Gastrocnemius medialis (tissue), 4 donors: ENCODE measurements at regions not wholly inside any gene's neighbourhood (a gene's known extent, or its start where the extent isn't known, plus 50 kb on each side); places are given as distances from the start of the nearest gene placed in this dataset.

Experiments
- ATAC-seq, 2 donors: fragments of 150-250 bp; one replicate each; pipeline ENCODE4 v1.9.1; 2016
- DNase-seq, 2 donors: peaks; one replicate each; pipeline ENCODE4 v3.0.0-alpha.2; 2019
- H3K27ac ChIP-seq, 4 donors: fragments of 200-600 bp; sonication (generic); 1 replicate in 1 of 4; 2 replicates in 3 of 4; pipeline ENCODE4 v1.5.1; 2016 to 2018; ENCODE audit warnings: mild to moderate bottlenecking in 2 of 4, moderate library complexity in 1 of 4
- H3K27me3 ChIP-seq, 3 donors: fragments of 200-600 bp; sonication (generic) in 2 of 3; 1 replicate in 1 of 3; 2 replicates in 2 of 3; pipeline versions ENCODE4 v1.5.1 to v1.6.0; 2016 to 2019; ENCODE audit warnings: mild to moderate bottlenecking in 1 of 3, moderate library complexity in 1 of 3
- H3K36me3 ChIP-seq, 2 donors: fragments of 200-600 bp; sonication (generic) in 1 of 2; one replicate each; pipeline ENCODE4 v1.5.1; 2017 to 2018
- H3K4me1 ChIP-seq, 2 donors: fragments of 200-600 bp; sonication (generic) in 1 of 2; one replicate each; pipeline ENCODE4 v1.5.1; 2016 to 2017; ENCODE audit warnings: mild to moderate bottlenecking in 2 of 2
- H3K4me3 ChIP-seq, 4 donors: fragments of 200-600 bp; sonication (generic) in 3 of 4; 1 replicate in 1 of 4; 2 replicates in 3 of 4; pipeline ENCODE4 v1.5.1; 2016 to 2019; ENCODE audit warnings: mild to moderate bottlenecking in 2 of 4
- H3K9me3 ChIP-seq, 3 donors: fragments of 200-600 bp; sonication (generic) in 2 of 3; 1 replicate in 1 of 3; 2 replicates in 2 of 3; pipeline ENCODE4 v1.5.1; 2016 to 2019
- POLR2A ChIP-seq, 2 donors: fragments of 450-650 bp; IDR thresholded peaks; one replicate each; pipeline ENCODE4 v1.6.1; 2017; ENCODE audit warnings: antibody characterized with exemption in 2 of 2, mild to moderate bottlenecking in 2 of 2, moderate library complexity in 2 of 2
- in situ Hi-C, 4 donors: fragments of 200-750 bp; cut with MboI; loops; one replicate each; pipeline versions ENCODE4 v1.15.0 to v1.8.0; 2017; ENCODE audit warnings: low sequenced_read_pairs in 4 of 4
- intact Hi-C: fragments of 100-400 bp; cut with DNase I; formaldehyde crosslinking; loops from one replicate; pipeline ENCODE4 v1.15.1; 2023; ENCODE audit warnings: low total_unique reads
- TF ChIP-seq, protein P1 (sequence below), 5 experiments: fragments of 450-650 bp in 3 of 5; fragments of 200-600 bp in 2 of 5; sonication (generic) in 2 of 5; IDR thresholded peaks in 4 of 5; conservative IDR thresholded peaks in 1 of 5; 1 replicate in 4 of 5; 2 replicates in 1 of 5; pipeline ENCODE4 v1.5.1; 2016 to 2019; ENCODE audit warnings: antibody characterized with exemption in 5 of 5, mild to moderate bottlenecking in 3 of 5, moderate library complexity in 3 of 5

DNA sequence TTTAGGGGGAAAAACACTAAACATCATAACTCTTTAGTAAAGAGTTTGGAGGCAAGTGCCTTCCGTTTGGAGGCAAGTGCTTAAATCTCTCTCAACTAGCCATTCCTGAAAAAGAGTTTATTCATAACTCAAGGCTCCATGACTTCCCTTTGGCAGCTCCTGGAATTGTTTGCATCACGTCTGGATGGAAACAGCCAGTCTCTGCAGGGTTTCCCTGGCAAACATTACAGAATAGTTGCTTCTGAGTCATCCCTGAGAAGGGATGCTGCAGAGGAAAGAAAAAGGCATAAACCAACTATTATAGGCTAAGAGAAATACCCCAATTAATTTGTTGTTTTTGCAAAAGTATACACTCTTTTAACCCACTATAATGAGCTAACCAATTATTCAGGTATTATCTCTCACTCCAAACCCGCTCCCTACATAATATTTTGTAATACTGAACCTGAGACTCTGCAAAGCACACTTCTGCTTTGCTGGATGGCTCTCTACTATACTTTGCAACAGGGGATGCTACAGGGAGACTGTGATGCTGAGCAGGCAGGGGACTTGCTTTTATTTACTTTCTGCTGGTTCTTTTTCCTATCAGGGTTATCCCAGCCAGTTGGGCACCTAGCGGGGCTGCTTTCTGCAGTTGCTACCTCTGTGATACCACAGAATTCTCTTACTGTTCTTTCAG is 497.7 kb downstream of the FUT8 start:
- H3K27ac ChIP-seq, result no peak overlapping the region
- in situ Hi-C loops, result no loop called here
- no peaks in the 10 kb centered on the region for H3K9me3 ChIP-seq
- intact Hi-C loops, result no loop called here
- no peaks in the 10 kb centered on the region for H3K36me3 ChIP-seq
- no peak for ATAC-seq
- H3K4me1 ChIP-seq, result no peaks in the 10 kb centered on the region
- no peak overlapping the region for H3K4me3 ChIP-seq
- H3K27me3 ChIP-seq, result no peaks in the 10 kb centered on the region
- no peak for DNase-seq
- no peak for TF ChIP-seq POLR2A (IDR thresholded peaks at IDR 0.05)
- TF ChIP-seq, protein P1, sequence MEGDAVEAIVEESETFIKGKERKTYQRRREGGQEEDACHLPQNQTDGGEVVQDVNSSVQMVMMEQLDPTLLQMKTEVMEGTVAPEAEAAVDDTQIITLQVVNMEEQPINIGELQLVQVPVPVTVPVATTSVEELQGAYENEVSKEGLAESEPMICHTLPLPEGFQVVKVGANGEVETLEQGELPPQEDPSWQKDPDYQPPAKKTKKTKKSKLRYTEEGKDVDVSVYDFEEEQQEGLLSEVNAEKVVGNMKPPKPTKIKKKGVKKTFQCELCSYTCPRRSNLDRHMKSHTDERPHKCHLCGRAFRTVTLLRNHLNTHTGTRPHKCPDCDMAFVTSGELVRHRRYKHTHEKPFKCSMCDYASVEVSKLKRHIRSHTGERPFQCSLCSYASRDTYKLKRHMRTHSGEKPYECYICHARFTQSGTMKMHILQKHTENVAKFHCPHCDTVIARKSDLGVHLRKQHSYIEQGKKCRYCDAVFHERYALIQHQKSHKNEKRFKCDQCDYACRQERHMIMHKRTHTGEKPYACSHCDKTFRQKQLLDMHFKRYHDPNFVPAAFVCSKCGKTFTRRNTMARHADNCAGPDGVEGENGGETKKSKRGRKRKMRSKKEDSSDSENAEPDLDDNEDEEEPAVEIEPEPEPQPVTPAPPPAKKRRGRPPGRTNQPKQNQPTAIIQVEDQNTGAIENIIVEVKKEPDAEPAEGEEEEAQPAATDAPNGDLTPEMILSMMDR (IDR thresholded peaks at IDR 0.05 in 4 of 5, conservative IDR thresholded peaks at IDR 0.05 in 1 of 5), result no peak

- H3K4me1 ChIP-seq, result no peaks in the 10 kb centered on the region
- TF ChIP-seq, protein P1 (IDR thresholded peaks at IDR 0.05 in 4 of 5, conservative IDR thresholded peaks at IDR 0.05 in 1 of 5), result no peak
- no peak for TF ChIP-seq POLR2A (IDR thresholded peaks at IDR 0.05)
- H3K9me3 ChIP-seq, result no peaks in the 10 kb centered on the region
- ATAC-seq, result no peak
- no peak overlapping the region for H3K27ac ChIP-seq
- H3K36me3 ChIP-seq, result no peaks in the 10 kb centered on the region
- in situ Hi-C loops (no loop called here), intact Hi-C loops (no loop called here)
- no peak for DNase-seq
- H3K27me3 ChIP-seq, result no peaks in the 10 kb centered on the region
- no peak overlapping the region for H3K4me3 ChIP-seq
Observed at GRCh38 chr14:65915125-65915524, 502.6 kb downstream of the FUT8 start.

DNA sequence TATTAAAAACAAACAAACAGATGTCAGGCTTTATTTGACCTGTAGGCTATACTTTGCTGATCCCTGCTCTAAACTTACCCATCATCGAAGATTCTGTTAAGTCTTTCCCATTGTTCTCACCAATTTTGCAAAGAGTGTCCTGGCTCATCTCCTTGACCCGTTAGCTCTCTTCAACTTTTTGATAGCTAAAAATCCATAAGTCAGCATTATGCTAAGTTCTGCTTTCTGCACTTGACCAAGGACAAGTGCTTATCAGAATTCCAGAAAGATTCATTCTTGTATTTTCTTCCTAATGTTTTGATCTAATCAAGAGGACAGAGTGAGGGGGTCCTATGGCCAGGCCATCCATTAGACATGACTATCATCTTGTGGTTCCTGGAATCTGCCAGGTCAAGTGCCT is 503.5 kb downstream of the FUT8 start:
- no peak for ATAC-seq
- TF ChIP-seq, protein P1 (IDR thresholded peaks at IDR 0.05 in 4 of 5, conservative IDR thresholded peaks at IDR 0.05 in 1 of 5), result no peak
- no peak for TF ChIP-seq POLR2A (IDR thresholded peaks at IDR 0.05)
- intact Hi-C loops (no loop called here), in situ Hi-C loops (no loop called here)
- DNase-seq, result no peak
- no peaks in the 10 kb centered on the region for H3K36me3 ChIP-seq
- no peaks in the 10 kb centered on the region for H3K4me1 ChIP-seq
- no peaks in the 10 kb centered on the region for H3K9me3 ChIP-seq
- no peak overlapping the region for H3K27ac ChIP-seq
- no peaks in the 10 kb centered on the region for H3K27me3 ChIP-seq
- H3K4me3 ChIP-seq, result no peak overlapping the region

DNA sequence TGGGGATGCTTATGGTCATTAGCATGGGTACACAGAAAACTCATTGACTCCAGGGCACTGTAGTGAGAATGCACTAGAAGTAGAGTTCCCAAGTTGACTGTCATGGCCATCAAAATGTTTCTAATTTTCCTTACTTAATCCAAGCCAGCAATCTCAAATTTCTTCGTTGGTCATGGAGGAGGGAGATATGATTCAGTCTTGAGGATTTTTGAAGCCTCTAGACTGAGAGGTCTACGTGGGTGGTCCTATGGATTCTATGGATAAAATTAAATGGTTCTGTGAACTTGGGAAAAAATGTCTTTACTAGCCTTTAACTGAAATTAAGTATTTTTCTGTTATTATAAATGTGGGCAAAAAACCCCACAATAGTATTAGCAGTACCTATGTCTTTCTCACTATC is 508.5 kb downstream of the FUT8 start:
- intact Hi-C loops (no loop called here), in situ Hi-C loops (no loop called here)
- no peak overlapping the region for H3K27ac ChIP-seq
- ATAC-seq (no peak), DNase-seq (no peak)
- no peak overlapping the region for H3K4me3 ChIP-seq
- H3K9me3 ChIP-seq, result no peaks in the 10 kb centered on the region
- peaks cover 0 to 2% (median 0%) of the 10 kb centered on the region in 3 donors for H3K27me3 ChIP-seq
- H3K4me1 ChIP-seq, result no peaks in the 10 kb centered on the region
- TF ChIP-seq POLR2A (IDR thresholded peaks at IDR 0.05), result no peak
- TF ChIP-seq, protein P1 (IDR thresholded peaks at IDR 0.05 in 4 of 5, conservative IDR thresholded peaks at IDR 0.05 in 1 of 5), result no peak
- H3K36me3 ChIP-seq, result no peaks in the 10 kb centered on the region

DNA sequence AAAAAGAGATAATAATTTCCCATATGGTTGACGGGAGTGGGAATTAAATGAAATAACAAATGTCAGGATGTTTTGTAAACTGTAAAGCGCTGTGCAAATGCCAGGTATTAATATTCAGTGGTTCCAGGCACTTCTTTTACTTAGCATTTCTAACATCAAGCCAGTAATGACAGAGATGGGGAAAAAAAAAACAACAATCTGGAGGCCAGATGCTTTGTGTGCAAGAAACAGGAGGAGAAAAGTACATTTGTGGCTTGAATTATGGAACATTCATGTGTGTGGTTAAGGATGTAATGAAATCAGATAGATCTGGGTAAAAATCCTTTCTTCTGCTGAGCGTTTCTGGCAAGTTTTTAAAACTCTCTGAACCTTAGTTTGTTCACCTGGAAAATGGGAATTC is 509.6 kb downstream of the FUT8 start:
- H3K27ac ChIP-seq, result no peak overlapping the region
- no peaks in the 10 kb centered on the region for H3K9me3 ChIP-seq
- H3K36me3 ChIP-seq, result no peaks in the 10 kb centered on the region
- no peak for DNase-seq
- in situ Hi-C loops (no loop called here), intact Hi-C loops (no loop called here)
- no peak for ATAC-seq
- no peaks in the 10 kb centered on the region for H3K4me1 ChIP-seq
- no peak overlapping the region for H3K4me3 ChIP-seq
- peaks cover 0 to 3% (median 2%) of the 10 kb centered on the region in 3 donors for H3K27me3 ChIP-seq
- TF ChIP-seq POLR2A (IDR thresholded peaks at IDR 0.05), result no peak
